Naive B cell (primary cell): ENCODE measurements at regions not wholly inside any gene's neighbourhood (a gene's known extent, or its start where the extent isn't known, plus 50 kb on each side); places are given as distances from the start of the nearest gene placed in this dataset.

Experiments used
- ATAC-seq, 2 donors: fragments of 150-1000 bp; cut with Tn5 transposase; 2 replicates each; pipeline ENCODE4 v1.10.0; 2021; ENCODE audit warnings: low read depth in 2 of 2, mild to moderate bottlenecking in 2 of 2, moderate library complexity in 2 of 2
- DNase-seq: peaks from one replicate; pipeline ENCODE4 v3.0.0; 2022
- H3K27ac Mint-ChIP-seq, 6 donors: one replicate each; pipeline ENCODE4 v1.8.0; 2020 to 2022; ENCODE audit warnings: mild to moderate bottlenecking in 6 of 6, mixed read lengths in 6 of 6, moderate library complexity in 5 of 6, inconsistent platforms in 2 of 6
- H3K27me3 Mint-ChIP-seq, 3 donors: one replicate each; pipeline ENCODE4 v1.8.0; 2021 to 2022; ENCODE audit warnings: mixed read lengths in 3 of 3, mild to moderate bottlenecking in 1 of 3
- H3K36me3 Mint-ChIP-seq, 2 donors: one replicate each; pipeline ENCODE4 v1.8.0; 2020 to 2022; ENCODE audit warnings: mixed read lengths in 2 of 2, inconsistent platforms in 1 of 2, mild to moderate bottlenecking in 1 of 2
- H3K4me1 Mint-ChIP-seq, 3 donors: one replicate each; pipeline ENCODE4 v1.8.0; 2020 to 2022; ENCODE audit warnings: mixed read lengths in 3 of 3, inconsistent platforms in 1 of 3, mild to moderate bottlenecking in 1 of 3, moderate library complexity in 1 of 3
- H3K4me3 Mint-ChIP-seq, 8 donors: one replicate each; pipeline ENCODE4 v1.8.0; 2020 to 2022; ENCODE audit warnings: mild to moderate bottlenecking in 8 of 8, mixed read lengths in 8 of 8, moderate library complexity in 8 of 8, inconsistent platforms in 2 of 8
- H3K9me3 Mint-ChIP-seq, 7 donors: one replicate each; pipeline ENCODE4 v1.8.0; 2020 to 2022; ENCODE audit warnings: mixed read lengths in 7 of 7, mild to moderate bottlenecking in 5 of 7, inconsistent platforms in 2 of 7, moderate library complexity in 1 of 7

DNA sequence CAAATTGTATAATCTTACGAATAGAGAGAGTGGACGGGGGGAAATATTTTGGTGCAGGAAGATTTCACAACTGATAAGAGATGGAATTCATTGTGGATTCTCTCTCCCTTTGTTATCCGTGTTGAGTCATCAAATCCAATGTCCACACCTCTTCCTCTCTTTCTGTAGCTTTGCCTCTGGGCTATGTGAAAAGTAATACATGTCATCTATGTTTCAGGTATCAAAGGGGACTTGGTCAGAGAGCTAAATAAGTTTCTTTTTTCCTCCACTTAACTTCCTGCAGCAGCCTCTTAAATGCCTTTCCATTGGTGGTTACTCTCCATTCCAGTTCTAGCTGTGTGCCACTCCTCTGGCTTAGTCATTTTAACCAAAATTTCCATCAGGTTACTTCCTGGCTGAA is 169.3 kb upstream of the NXPH2 start:
- no peaks in the 10 kb centered on the region for H3K27me3 Mint-ChIP-seq
- no peak overlapping the region for H3K27ac Mint-ChIP-seq
- no peaks in the 10 kb centered on the region for H3K4me1 Mint-ChIP-seq
- DNase-seq: no peak
- no peaks in the 10 kb centered on the region for H3K36me3 Mint-ChIP-seq
- no peak overlapping the region for H3K4me3 Mint-ChIP-seq
- H3K9me3 Mint-ChIP-seq: peaks cover 0 to 14% (median 0%) of the 10 kb centered on the region in 7 donors
- no peak for ATAC-seq

- H3K27ac Mint-ChIP-seq: no peak overlapping the region
- no peaks in the 10 kb centered on the region for H3K4me1 Mint-ChIP-seq
- ATAC-seq (no peak), DNase-seq (no peak)
- H3K4me3 Mint-ChIP-seq: no peak overlapping the region
- no peaks in the 10 kb centered on the region for H3K36me3 Mint-ChIP-seq
- H3K27me3 Mint-ChIP-seq: no peaks in the 10 kb centered on the region
- peaks cover 0 to 9% (median 0%) of the 10 kb centered on the region in 7 donors for H3K9me3 Mint-ChIP-seq
Measured at GRCh38 chr2:138948070-138948539, 167.9 kb upstream of the NXPH2 start.

GRCh38 chr2:138943470-138943869 is 163.3 kb upstream of the NXPH2 start:
- Mint-ChIP-seq H3K9me3 (peaks cover 2 to 19% (median 11%) of the 10 kb centered on the region in 7 donors), H3K36me3 (no peaks in the 10 kb centered on the region), H3K4me1 (no peaks in the 10 kb centered on the region), H3K4me3 (no peak overlapping the region), H3K27me3 (no peaks in the 10 kb centered on the region), H3K27ac (no peak overlapping the region)
- ATAC-seq (no peak), DNase-seq (no peak)

GRCh38 chr2:138942466-138942865 is 162.3 kb upstream of the NXPH2 start:
- H3K27ac Mint-ChIP-seq: no peak overlapping the region
- no peaks in the 10 kb centered on the region for H3K36me3 Mint-ChIP-seq
- DNase-seq (no peak), ATAC-seq (no peak)
- H3K4me1 Mint-ChIP-seq: no peaks in the 10 kb centered on the region
- H3K9me3 Mint-ChIP-seq: peaks cover 4 to 25% (median 11%) of the 10 kb centered on the region in 7 donors
- H3K4me3 Mint-ChIP-seq: no peak overlapping the region
- H3K27me3 Mint-ChIP-seq: no peaks in the 10 kb centered on the region

GRCh38 chr2:138931284-138932256 is 151.4 kb upstream of the NXPH2 start:
- DNase-seq (no peak), ATAC-seq (no peak)
- Mint-ChIP-seq H3K4me1 (no peaks in the 10 kb centered on the region), H3K9me3 (peaks cover 0 to 4% (median 0%) of the 10 kb centered on the region in 7 donors), H3K27ac (no peak overlapping the region), H3K4me3 (no peak overlapping the region), H3K36me3 (no peaks in the 10 kb centered on the region), H3K27me3 (no peaks in the 10 kb centered on the region)

DNA sequence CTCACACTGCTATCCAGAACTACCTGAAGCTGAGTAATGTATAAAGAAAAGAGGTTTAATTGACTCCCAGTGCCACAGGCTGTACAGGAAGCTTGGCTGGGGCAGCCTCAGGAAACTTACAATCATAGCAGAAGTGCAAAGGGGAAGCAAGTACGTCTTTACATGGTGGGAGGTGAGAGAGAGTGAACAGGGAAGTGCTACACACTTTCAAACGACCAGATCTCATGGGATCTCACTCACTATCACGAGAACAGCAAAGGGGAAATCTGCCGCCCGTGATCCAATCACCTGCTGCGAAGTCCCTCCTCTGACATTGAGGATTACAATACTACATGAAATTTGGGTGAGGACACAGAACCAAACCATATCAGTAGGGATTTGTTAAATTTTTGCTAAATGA is 150.4 kb upstream of the NXPH2 start:
- Mint-ChIP-seq H3K36me3 (no peaks in the 10 kb centered on the region), H3K4me1 (no peaks in the 10 kb centered on the region), H3K27ac (no peak overlapping the region), H3K9me3 (peaks cover 0 to 4% (median 0%) of the 10 kb centered on the region in 7 donors), H3K4me3 (no peak overlapping the region), H3K27me3 (no peaks in the 10 kb centered on the region)
- ATAC-seq (no peak), DNase-seq (no peak)

GRCh38 chr2:138928374-138929021 is 148.3 kb upstream of the NXPH2 start:
- Mint-ChIP-seq H3K27me3 (no peaks in the 10 kb centered on the region), H3K27ac (no peak overlapping the region), H3K4me3 (no peak overlapping the region), H3K4me1 (no peaks in the 10 kb centered on the region), H3K9me3 (peaks cover 0 to 4% (median 0%) of the 10 kb centered on the region in 7 donors), H3K36me3 (no peaks in the 10 kb centered on the region)
- no peak for DNase-seq
- no peak for ATAC-seq

- Mint-ChIP-seq H3K36me3 (no peaks in the 10 kb centered on the region), H3K4me3 (no peak overlapping the region), H3K27ac (no peak overlapping the region), H3K9me3 (peaks cover 0 to 2% (median 0%) of the 10 kb centered on the region in 7 donors), H3K27me3 (no peaks in the 10 kb centered on the region), H3K4me1 (no peaks in the 10 kb centered on the region)
- ATAC-seq (no peak), DNase-seq (no peak)
Measured at GRCh38 chr2:138922973-138923563, 142.9 kb upstream of the NXPH2 start.

DNA sequence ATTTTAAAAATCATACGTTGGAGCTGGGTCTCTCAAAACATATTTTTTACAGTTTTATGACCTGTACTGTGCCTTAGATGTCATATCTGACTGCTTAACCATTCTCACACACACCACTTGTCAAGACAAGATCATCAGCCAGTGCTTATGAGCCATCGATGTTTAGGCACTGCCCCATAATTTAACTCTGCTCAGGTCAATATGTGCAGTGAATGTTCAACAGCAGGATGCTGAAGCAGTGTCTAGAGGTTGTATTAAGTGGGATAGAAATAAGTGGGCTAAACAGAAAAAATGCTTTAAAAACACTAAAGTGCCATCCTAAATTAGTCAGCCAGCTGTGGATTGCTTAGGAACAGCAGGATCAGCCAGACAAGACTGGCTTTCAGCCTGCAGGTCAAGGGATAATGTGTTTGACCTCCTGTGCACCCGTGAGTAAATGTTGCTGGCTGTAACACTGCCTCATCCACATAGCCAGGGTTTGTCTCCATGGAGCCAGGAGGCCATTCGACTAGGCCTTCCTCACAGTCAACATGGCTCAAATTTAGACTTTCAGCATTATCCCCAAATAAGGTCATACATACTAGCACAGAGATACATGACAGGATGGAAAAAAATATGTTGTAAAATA is 139.0 kb upstream of the NXPH2 start:
- Mint-ChIP-seq H3K9me3 (peaks cover 0 to 5% (median 0%) of the 10 kb centered on the region in 7 donors), H3K4me1 (no peaks in the 10 kb centered on the region), H3K36me3 (no peaks in the 10 kb centered on the region), H3K4me3 (no peak overlapping the region), H3K27ac (no peak overlapping the region), H3K27me3 (no peaks in the 10 kb centered on the region)
- DNase-seq (no peak), ATAC-seq (no peak)

DNA sequence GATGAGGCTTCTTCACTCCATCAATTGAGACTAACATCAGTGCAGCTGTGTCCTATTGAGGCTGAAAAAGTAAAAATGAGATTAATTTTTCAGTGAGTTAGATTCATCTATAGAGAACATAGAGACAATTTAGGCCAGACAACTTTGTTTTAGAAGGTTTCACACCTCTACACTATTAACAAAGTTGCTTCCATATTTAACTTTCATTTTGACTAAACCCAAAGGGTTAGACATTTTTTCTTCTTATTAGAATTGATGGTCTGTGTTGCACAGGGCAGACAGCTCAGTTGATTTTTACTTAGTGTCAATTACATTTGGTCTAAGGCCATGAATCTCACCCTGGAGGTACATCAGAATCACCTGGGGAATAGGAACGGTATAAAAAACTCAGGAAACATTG is 130.2 kb upstream of the NXPH2 start:
- DNase-seq (no peak), ATAC-seq (no peak)
- peaks cover 0 to 13% (median 4%) of the 10 kb centered on the region in 7 donors for H3K9me3 Mint-ChIP-seq
- no peaks in the 10 kb centered on the region for H3K27me3 Mint-ChIP-seq
- no peaks in the 10 kb centered on the region for H3K36me3 Mint-ChIP-seq
- no peaks in the 10 kb centered on the region for H3K4me1 Mint-ChIP-seq
- no peak overlapping the region for H3K27ac Mint-ChIP-seq
- H3K4me3 Mint-ChIP-seq: no peak overlapping the region

- no peak for ATAC-seq
- no peak overlapping the region for H3K27ac Mint-ChIP-seq
- H3K4me3 Mint-ChIP-seq: no peak overlapping the region
- no peaks in the 10 kb centered on the region for H3K27me3 Mint-ChIP-seq
- no peaks in the 10 kb centered on the region for H3K4me1 Mint-ChIP-seq
- DNase-seq: no peak
- H3K36me3 Mint-ChIP-seq: no peaks in the 10 kb centered on the region
- peaks cover 1 to 10% (median 3%) of the 10 kb centered on the region in 7 donors for H3K9me3 Mint-ChIP-seq
Measured at GRCh38 chr2:138906549-138906948, 126.4 kb upstream of the NXPH2 start.

GRCh38 chr2:138902239-138902871 is 122.2 kb upstream of the NXPH2 start:
- Mint-ChIP-seq H3K27ac (no peak overlapping the region), H3K36me3 (no peaks in the 10 kb centered on the region), H3K4me3 (no peak overlapping the region), H3K4me1 (no peaks in the 10 kb centered on the region), H3K9me3 (peaks cover 0 to 3% (median 0%) of the 10 kb centered on the region in 7 donors), H3K27me3 (no peaks in the 10 kb centered on the region)
- no peak for ATAC-seq
- no peak for DNase-seq

- H3K4me3 Mint-ChIP-seq: no peak overlapping the region
- peaks cover 0 to 3% (median 0%) of the 10 kb centered on the region in 7 donors for H3K9me3 Mint-ChIP-seq
- ATAC-seq: no peak
- no peaks in the 10 kb centered on the region for H3K4me1 Mint-ChIP-seq
- H3K27me3 Mint-ChIP-seq: no peaks in the 10 kb centered on the region
- H3K36me3 Mint-ChIP-seq: no peaks in the 10 kb centered on the region
- no peak for DNase-seq
- H3K27ac Mint-ChIP-seq: no peak overlapping the region
Measured at GRCh38 chr2:138901530-138901929, 121.3 kb upstream of the NXPH2 start.
